SKM-1 (cell line): ENCODE measurements at regions not wholly inside any gene's neighbourhood (a gene's known extent, or its start where the extent isn't known, plus 50 kb on each side); places are given as distances from the start of the nearest gene placed in this dataset.
A peak's percentile ranks its signal among the peaks of the same experiment; 100 is the strongest.
"Not testable (repeated sequence)": the region's sequence is repeated elsewhere in the genome, so short reads cannot be mapped to it uniquely, and the experiment has no call there.

Source experiments
- DNase-seq: peaks from one replicate; lab custom pipeline; 2025; ENCODE audit not compliant: unreplicated experiment; lab: John Stamatoyannopoulos, UW

GRCh38 chr6:125586605-125587004 lies 162.8 kb upstream of the HEY2 start:
- DNase-seq: no peak

- DNase-seq: no peak
Observed at GRCh38 chr6:125587666-125588632, 161.5 kb upstream of the HEY2 start.

- not testable (repeated sequence) for DNase-seq
Observed at GRCh38 chr6:125591796-125592195, 157.6 kb upstream of the HEY2 start.

- DNase-seq: no peak
Observed at GRCh38 chr6:125593746-125594145, 155.7 kb upstream of the HEY2 start.

GRCh38 chr6:125596020-125596419 lies 153.4 kb upstream of the HEY2 start:
- no peak for DNase-seq

- no peak for DNase-seq
Observed at GRCh38 chr6:125597411-125598253, 151.8 kb upstream of the HEY2 start.

- peak; percentile 89 for DNase-seq
Observed at GRCh38 chr6:125598422-125598821, 151.0 kb upstream of the HEY2 start.

- DNase-seq: no peak
Observed at GRCh38 chr6:125604257-125604656, 145.2 kb upstream of the HEY2 start.

- DNase-seq: no peak
Observed at GRCh38 chr6:125611573-125612344, 137.7 kb upstream of the HEY2 start.

GRCh38 chr6:125612345-125612846 lies 137.0 kb upstream of the HEY2 start:
- no peak for DNase-seq

- no peak for DNase-seq
Observed at GRCh38 chr6:125618629-125619028, 130.8 kb upstream of the HEY2 start.

- no peak for DNase-seq
Observed at GRCh38 chr6:125623085-125623484, 126.3 kb upstream of the HEY2 start.

GRCh38 chr6:125631165-125631564 lies 118.3 kb upstream of the HEY2 start:
- DNase-seq: no peak

- not testable (repeated sequence) for DNase-seq
Observed at GRCh38 chr6:125636011-125636410, 113.4 kb upstream of the HEY2 start.

GRCh38 chr6:125636671-125637070 lies 112.8 kb upstream of the HEY2 start:
- no peak for DNase-seq

GRCh38 chr6:125637207-125637606 lies 112.2 kb upstream of the HEY2 start:
- DNase-seq: no peak

GRCh38 chr6:125639466-125640020 lies 109.9 kb upstream of the HEY2 start:
- no peak for DNase-seq

GRCh38 chr6:125640441-125641150 lies 108.8 kb upstream of the HEY2 start:
- DNase-seq: no peak

GRCh38 chr6:125643967-125644661 lies 105.3 kb upstream of the HEY2 start:
- not testable (repeated sequence) for DNase-seq
